HG02885 (cell line): ENCODE measurements at regions not wholly inside any gene's neighbourhood (a gene's known extent, or its start where the extent isn't known, plus 50 kb on each side); places are given as distances from the start of the nearest gene placed in this dataset.

Experiments
- ATAC-seq: cut with Tn5 transposase; IDR thresholded peaks from one replicate; pipeline ENCODE4 v1.9.1; 2021; ENCODE audit warnings: mild to moderate bottlenecking; ENCODE audit not compliant: unreplicated experiment, poor library complexity

DNA sequence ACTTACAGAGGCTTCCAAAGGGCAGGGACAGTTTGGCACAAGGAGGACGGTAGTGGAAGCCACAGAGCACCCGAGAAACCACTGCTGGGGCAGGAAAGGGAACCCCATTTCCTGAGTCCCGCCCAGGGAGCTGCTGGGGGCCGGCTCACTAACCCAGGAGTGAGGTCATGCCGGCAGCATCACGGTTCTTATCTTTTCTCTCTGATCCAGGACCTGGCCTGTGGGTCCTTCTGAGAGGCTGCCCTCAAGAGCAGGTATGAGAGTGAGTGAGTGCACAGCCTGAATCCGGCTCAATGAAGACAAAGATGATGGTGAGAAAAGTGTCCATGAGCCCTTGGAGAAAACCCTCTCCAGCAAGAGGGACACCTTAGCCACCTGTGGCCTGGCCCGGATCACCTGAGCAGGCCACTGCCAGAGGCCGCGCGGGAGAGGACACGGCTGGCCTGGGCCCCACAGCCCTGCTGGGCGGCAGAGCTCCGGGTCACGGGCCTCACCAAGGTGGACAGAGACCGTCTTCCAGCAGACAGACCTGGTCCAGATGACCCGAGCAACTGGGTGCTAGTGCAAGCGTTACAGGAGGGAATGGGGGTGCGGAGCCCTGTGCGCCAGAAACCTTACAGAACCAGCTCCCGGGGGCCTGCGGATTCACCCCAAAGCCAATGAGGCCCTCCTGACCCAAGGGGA, 94.9 kb downstream of the RIPK4 start:
- no peak for ATAC-seq

- ATAC-seq, result no peak
These were observed 95.6 kb downstream of the RIPK4 start for GRCh38 chr21:41671212-41671762.

DNA sequence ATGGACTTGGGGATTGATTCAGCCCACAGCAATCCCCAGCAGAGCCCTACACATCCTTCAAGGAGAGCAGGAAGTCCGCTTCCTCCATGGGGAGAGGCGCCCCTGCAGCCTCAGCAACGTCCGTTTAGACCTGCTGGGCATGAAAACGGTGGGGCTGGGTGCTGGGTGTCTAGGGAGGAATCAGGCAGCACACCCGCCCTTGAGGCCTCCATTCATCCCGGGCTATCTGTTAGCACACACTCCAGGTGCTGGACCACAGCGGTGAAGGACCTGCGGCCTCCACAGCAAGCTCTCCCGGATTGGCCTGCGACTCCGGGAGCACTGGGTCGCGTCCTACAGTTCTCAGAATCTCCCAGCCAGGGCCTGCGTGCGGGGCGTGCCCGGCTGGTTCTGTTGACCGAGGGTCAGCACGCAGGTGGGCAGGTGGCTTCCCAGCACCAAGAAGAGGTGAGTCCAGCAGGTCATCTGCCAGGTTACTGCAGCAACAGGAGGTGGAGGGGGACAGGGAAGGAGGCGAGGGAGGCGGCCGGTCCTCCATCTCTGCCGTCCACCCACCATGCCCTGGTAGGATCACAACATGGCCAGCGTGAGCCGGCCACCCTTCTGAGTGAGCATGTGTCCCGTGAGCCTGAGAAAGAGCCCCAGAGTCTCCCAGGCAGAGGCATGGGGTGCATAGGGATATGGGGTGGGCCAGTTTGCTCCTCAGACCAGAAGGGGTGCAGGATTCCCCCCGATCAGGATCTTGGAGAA, 96.6 kb downstream of the RIPK4 start:
- ATAC-seq, result no peak

- no peak for ATAC-seq
These were observed 97.4 kb downstream of the RIPK4 start for GRCh38 chr21:41669533-41669830.

DNA sequence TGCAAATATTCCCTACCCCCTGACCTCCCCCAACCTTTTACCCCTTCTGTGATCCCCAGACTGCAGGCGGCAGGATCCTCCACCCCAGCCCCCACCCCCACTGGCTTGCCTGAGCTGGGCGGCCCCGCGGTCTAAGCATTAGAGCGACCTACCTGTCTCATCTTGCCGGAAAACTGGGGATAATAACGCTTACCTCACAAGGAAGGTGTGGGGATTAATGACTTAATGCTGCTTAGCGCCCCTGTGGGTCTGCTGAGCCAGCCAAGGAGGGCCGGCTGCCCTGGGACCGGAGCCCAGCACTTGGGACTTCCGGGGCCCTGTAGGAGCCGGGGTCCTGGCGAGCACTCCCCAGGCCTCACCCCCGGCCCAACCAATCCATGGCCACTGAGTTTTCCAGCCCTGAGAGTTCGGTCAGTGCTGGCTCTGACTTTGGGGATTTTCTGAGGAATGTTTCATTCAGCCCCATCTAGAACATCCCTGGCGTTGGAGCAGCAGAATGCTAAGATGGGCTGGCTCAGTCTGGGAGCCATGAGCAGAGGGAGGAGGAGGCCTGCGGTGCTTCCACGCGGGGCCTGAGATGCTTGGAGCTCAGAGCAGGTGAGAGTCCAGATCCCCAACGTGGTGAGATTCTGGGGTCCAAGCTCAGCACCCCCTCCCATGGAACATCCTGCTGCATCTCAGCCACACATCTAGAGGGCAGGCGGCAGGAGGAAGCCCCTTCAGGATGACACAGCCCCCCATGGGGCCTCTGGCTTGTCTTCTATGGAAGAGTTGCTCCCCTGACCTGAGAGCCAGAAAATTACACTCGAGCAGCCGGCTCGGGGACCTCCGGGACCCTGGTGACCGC, 97.9 kb downstream of the RIPK4 start:
- no peak for ATAC-seq

- no peak for ATAC-seq
These were observed 98.8 kb downstream of the RIPK4 start for GRCh38 chr21:41668051-41668541.

GRCh38 chr21:41667136-41667535, 99.7 kb downstream of the RIPK4 start:
- no peak for ATAC-seq

GRCh38 chr21:41666641-41667081, 100.2 kb downstream of the RIPK4 start:
- ATAC-seq, result no peak

DNA sequence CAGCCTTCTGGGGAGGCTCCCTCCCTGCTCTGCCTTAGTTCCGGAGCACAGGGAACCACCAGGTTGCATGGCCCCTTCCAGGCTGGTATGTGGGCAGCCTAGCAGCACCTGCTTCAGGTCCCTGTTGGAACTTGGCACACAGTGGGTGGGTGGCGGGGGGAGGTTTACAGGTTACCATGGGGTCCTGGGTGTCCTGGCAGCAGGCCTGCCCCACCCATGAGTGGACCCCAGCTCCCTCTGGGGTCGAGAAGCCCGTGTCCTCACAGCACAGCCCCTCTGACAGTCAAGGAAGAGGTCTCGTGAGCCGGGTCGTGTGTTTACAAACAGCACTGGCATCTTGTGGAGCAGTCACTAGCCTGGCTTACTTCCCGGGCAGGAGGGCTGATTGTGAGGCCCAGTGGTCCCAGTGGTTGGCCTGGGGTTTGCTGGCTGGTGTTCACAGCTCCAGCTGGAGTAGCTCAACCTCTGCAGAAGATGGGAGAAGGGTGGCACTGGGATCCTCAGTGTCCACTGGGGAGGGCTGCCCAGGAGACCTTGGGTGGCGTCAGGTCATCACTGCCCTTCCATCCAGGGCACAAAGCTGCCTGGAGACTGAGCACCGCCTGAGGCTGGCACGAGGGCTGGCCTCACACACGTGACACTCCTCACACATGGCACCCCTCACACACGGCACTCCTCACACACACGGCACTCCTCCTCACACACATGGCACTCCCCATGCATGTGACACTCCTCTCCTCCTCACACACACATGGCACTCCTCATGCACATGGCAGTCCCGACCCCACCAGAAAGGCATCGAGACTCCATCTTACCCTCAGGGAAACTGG, 100.9 kb downstream of the RIPK4 start:
- ATAC-seq, result no peak

DNA sequence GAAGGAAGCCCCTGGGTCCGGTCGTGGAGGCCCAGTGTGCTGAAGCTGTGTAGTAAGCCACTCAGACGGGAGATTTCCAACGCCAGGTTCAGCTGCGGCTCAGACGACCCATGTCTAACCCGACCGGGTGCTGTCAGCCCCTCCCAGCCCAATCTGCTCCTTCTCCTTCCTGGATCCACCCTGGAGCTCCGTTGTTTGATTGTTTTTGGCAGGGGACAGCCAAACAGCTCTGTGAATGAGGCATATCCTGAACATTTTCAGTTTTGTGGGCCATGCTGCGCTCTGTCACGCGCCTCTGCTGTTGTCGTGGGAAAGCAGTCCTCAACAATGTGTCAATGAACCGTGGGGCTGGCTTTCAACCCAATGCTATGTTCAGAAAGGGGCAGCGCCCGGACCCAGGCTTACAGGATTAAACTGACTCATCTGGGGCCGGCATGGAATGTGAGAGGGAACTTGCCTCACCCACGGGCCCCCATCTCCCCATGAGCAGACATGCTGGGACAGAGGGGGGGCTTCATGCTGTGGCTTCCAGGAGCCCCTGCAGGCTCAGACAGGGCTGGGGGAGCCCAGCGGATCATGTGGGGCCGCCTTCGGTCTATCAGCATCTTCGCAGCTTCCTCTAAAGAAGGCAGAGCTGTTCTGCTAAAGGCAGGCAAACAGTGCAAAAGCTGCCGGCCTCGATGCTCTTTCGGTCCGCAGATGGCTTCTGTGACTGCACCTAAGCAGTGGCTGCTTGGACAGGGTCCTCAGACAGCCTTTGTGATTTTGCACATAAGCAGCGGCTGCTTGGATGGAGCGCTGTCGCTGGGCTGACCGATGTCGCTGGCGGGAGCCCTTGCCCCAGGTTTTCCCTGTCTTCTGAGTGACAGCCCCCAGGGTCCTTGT, 101.7 kb downstream of the RIPK4 start:
- ATAC-seq, result no peak

GRCh38 chr21:41663805-41664788, 102.8 kb downstream of the RIPK4 start:
- no peak for ATAC-seq

GRCh38 chr21:41662761-41663160, 104.1 kb downstream of the RIPK4 start:
- ATAC-seq, result no peak

- ATAC-seq, result no peak
These were observed 104.7 kb downstream of the RIPK4 start for GRCh38 chr21:41662161-41662560.

- ATAC-seq, result no peak
These were observed 106.1 kb downstream of the RIPK4 start for GRCh38 chr21:41660748-41661147.

- ATAC-seq, result no peak
These were observed 106.9 kb downstream of the RIPK4 start for GRCh38 chr21:41659791-41660560.

- no peak for ATAC-seq
These were observed 109.8 kb downstream of the RIPK4 start for GRCh38 chr21:41656946-41657525.

DNA sequence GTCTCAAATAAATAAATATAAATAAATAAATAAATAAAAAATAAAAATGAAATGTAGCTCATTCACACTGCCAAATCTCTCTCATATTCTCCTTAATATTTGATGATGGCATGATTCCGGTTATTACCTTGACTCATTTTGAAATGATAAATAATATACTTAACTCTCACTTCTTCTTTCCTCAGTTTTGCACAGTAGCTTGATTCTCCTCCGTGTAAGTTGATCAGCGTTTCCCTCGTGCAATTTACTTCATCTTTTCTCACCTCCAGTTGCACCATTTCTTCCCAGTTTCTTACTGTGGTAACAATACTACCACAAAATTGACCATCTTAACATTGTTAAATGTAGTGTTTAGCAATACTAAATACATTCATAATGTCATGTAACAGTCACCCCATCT, 111.6 kb downstream of the RIPK4 start:
- no peak for ATAC-seq
